SK-N-MC (cell line): ENCODE measurements at regions not wholly inside any gene's neighbourhood (a gene's known extent, or its start where the extent isn't known, plus 50 kb on each side); places are given as distances from the start of the nearest gene placed in this dataset.

Experiments used
- DNase-seq: peaks from one replicate; pipeline ENCODE4 v3.0.0-alpha.2; 2011; ENCODE audit warnings: low read depth, low spot score
- H3K27ac ChIP-seq: fragments of 200-600 bp; sonication (generic); 2 replicates; pipeline ENCODE4 v1.5.1; 2016; ENCODE audit warnings: mixed run types
- H3K36me3 ChIP-seq: fragments of 200-600 bp; sonication (generic); 2 replicates; pipeline ENCODE4 v1.6.1; 2017; ENCODE audit warnings: antibody characterized with exemption, low read length, mixed read lengths; ENCODE audit not compliant: insufficient read depth
- H3K4me3 ChIP-seq: fragments of 200-600 bp; sonication (generic); 2 replicates; pipeline ENCODE4 v1.5.1; 2016
- H3K9ac ChIP-seq: fragments of 200-600 bp; sonication (generic); 2 replicates; pipeline ENCODE4 v1.8.0; 2017; ENCODE audit warnings: mixed run types, mixed read lengths; ENCODE audit not compliant: insufficient read length
- H3K9me3 ChIP-seq: fragments of 200-600 bp; sonication (generic); 2 replicates; pipeline ENCODE4 v1.6.1; 2017; ENCODE audit warnings: low read depth, mild to moderate bottlenecking, antibody characterized with exemption, low read length, moderate library complexity, mixed read lengths
- EZH2 ChIP-seq: fragments of 200-600 bp; sonication (generic); IDR thresholded peaks from one replicate; pipeline ENCODE4 v1.6.1; 2017; ENCODE audit warnings: antibody characterized with exemption
- FOXP2 ChIP-seq: optimal IDR thresholded peaks from 2 replicates; pipeline ENCODE3; 2011; ENCODE audit warnings: mild to moderate bottlenecking, moderate library complexity; ENCODE audit not compliant: insufficient read depth; ENCODE audit errors: extremely low read length, control extremely low read depth
- POLR2AphosphoS5 ChIP-seq: IDR thresholded peaks from 2 replicates; pipeline ENCODE4 v1.6.1; 2012; ENCODE audit warnings: mild to moderate bottlenecking, low read depth, low read length, borderline replicate concordance

- Histone ChIP-seq H3K4me3 (no peak overlapping the region), H3K9me3 (no peaks in the 10 kb centered on the region), H3K9ac (no peak overlapping the region), H3K27ac (no peak overlapping the region), H3K36me3 (no peaks in the 10 kb centered on the region)
- DNase-seq, result no peak
- TF ChIP-seq FOXP2, result no peak
- TF ChIP-seq EZH2, result no peak
- no peak for TF ChIP-seq POLR2AphosphoS5
Measured at GRCh38 chr4:148944136-148944838, 502.1 kb upstream of the NR3C2 start.

- DNase-seq, result no peak
- Histone ChIP-seq H3K4me3 (no peak overlapping the region), H3K27ac (no peak overlapping the region), H3K9ac (no peak overlapping the region), H3K36me3 (no peaks in the 10 kb centered on the region), H3K9me3 (no peaks in the 10 kb centered on the region)
- no peak for TF ChIP-seq EZH2
Measured at GRCh38 chr4:148934926-148935578, 492.8 kb upstream of the NR3C2 start.

- TF ChIP-seq FOXP2 (no peak), POLR2AphosphoS5 (no peak), EZH2 (no peak)
- H3K36me3 ChIP-seq, result no peaks in the 10 kb centered on the region
- no peak overlapping the region for H3K27ac ChIP-seq
- no peaks in the 10 kb centered on the region for H3K9me3 ChIP-seq
- H3K4me3 ChIP-seq, result no peak overlapping the region
- DNase-seq, result no peak
- no peak overlapping the region for H3K9ac ChIP-seq
Measured at GRCh38 chr4:148926276-148927260, 484.4 kb upstream of the NR3C2 start.

- no peak overlapping the region for H3K4me3 ChIP-seq
- TF ChIP-seq POLR2AphosphoS5 (no peak), EZH2 (no peak), FOXP2 (no peak)
- no peak for DNase-seq
- no peak overlapping the region for H3K9ac ChIP-seq
- H3K36me3 ChIP-seq, result no peaks in the 10 kb centered on the region
- H3K9me3 ChIP-seq, result no peaks in the 10 kb centered on the region
- H3K27ac ChIP-seq, result no peak overlapping the region
Measured at GRCh38 chr4:148923881-148924280, 481.7 kb upstream of the NR3C2 start.

GRCh38 chr4:148922497-148922896, 480.3 kb upstream of the NR3C2 start:
- no peaks in the 10 kb centered on the region for H3K36me3 ChIP-seq
- H3K4me3 ChIP-seq, result no peak overlapping the region
- TF ChIP-seq POLR2AphosphoS5, result no peak
- TF ChIP-seq EZH2, result no peak
- no peak for TF ChIP-seq FOXP2
- no peaks in the 10 kb centered on the region for H3K9me3 ChIP-seq
- no peak overlapping the region for H3K9ac ChIP-seq
- DNase-seq, result no peak
- H3K27ac ChIP-seq, result no peak overlapping the region

GRCh38 chr4:148914734-148915133, 472.5 kb upstream of the NR3C2 start:
- H3K9ac ChIP-seq, result no peak overlapping the region
- no peaks in the 10 kb centered on the region for H3K36me3 ChIP-seq
- DNase-seq, result no peak
- H3K9me3 ChIP-seq, result no peaks in the 10 kb centered on the region
- no peak for TF ChIP-seq FOXP2
- no peak overlapping the region for H3K27ac ChIP-seq
- no peak overlapping the region for H3K4me3 ChIP-seq

GRCh38 chr4:148914301-148914700, 472.1 kb upstream of the NR3C2 start:
- Histone ChIP-seq H3K36me3 (no peaks in the 10 kb centered on the region), H3K4me3 (no peak overlapping the region), H3K27ac (no peak overlapping the region), H3K9me3 (no peaks in the 10 kb centered on the region), H3K9ac (no peak overlapping the region)
- DNase-seq, result no peak
- TF ChIP-seq POLR2AphosphoS5, result no peak
- TF ChIP-seq EZH2, result no peak

GRCh38 chr4:148903388-148903787, 461.2 kb upstream of the NR3C2 start:
- H3K9me3 ChIP-seq, result no peaks in the 10 kb centered on the region
- H3K36me3 ChIP-seq, result no peaks in the 10 kb centered on the region
- TF ChIP-seq FOXP2 (no peak), POLR2AphosphoS5 (no peak)
- no peak overlapping the region for H3K27ac ChIP-seq
- H3K9ac ChIP-seq, result no peak overlapping the region
- H3K4me3 ChIP-seq, result no peak overlapping the region
- DNase-seq, result no peak
